ENCODE measurements at regions not wholly inside any gene's neighbourhood (a gene's known extent, or its start where the extent isn't known, plus 50 kb on each side); places are given as distances from the start of the nearest gene placed in this dataset.

- no peak for DNase-seq
- no peak overlapping the region for H2AFZ ChIP-seq (ENCODE audit: low read length)
- H3K4me1 ChIP-seq (ENCODE audit: low read length) = no peaks in the 10 kb centered on the region
- H3K79me2 ChIP-seq (ENCODE audit: low read length) = no peaks in the 10 kb centered on the region
- no peak overlapping the region for H3K9ac ChIP-seq (ENCODE audit: low read length)
- no peaks in the 10 kb centered on the region for H3K36me3 ChIP-seq (ENCODE audit: insufficient read depth, low read length)
- H3K9me3 ChIP-seq (ENCODE audit: low read length) = no peaks in the 10 kb centered on the region
- H3K4me3 ChIP-seq (ENCODE audit: low read length) = no peak overlapping the region
- no peak overlapping the region for H3K27ac ChIP-seq (ENCODE audit: low read length)
- H3K9me2 ChIP-seq (replicated peaks; ENCODE audit: insufficient read depth, low read length) = no peaks in the 10 kb centered on the region
- H3K4me2 ChIP-seq (ENCODE audit: low read depth, low read length, poor library complexity, severe bottlenecking) = no peak overlapping the region
- no peaks in the 10 kb centered on the region for H3K27me3 ChIP-seq (ENCODE audit: low read length)
- no peaks in the 10 kb centered on the region for H4K20me1 ChIP-seq (ENCODE audit: insufficient read depth, low read depth, low read length)
Observed at GRCh38 chr14:99326041-99326710, 54.2 kb upstream of the BCL11B start.

GRCh38 chr14:99325591-99325990 lies 53.6 kb upstream of the BCL11B start:
- H3K9me2 ChIP-seq (replicated peaks; ENCODE audit: insufficient read depth, low read length) = no peaks in the 10 kb centered on the region
- no peaks in the 10 kb centered on the region for H3K9me3 ChIP-seq (ENCODE audit: low read length)
- no peak for DNase-seq
- H3K27me3 ChIP-seq (ENCODE audit: low read length) = no peaks in the 10 kb centered on the region
- H3K79me2 ChIP-seq (ENCODE audit: low read length) = no peaks in the 10 kb centered on the region
- H3K36me3 ChIP-seq (ENCODE audit: insufficient read depth, low read length) = no peaks in the 10 kb centered on the region
- no peak overlapping the region for H3K27ac ChIP-seq (ENCODE audit: low read length)
- H3K4me3 ChIP-seq (ENCODE audit: low read length) = no peak overlapping the region
- no peaks in the 10 kb centered on the region for H3K4me1 ChIP-seq (ENCODE audit: low read length)
- no peak overlapping the region for H3K9ac ChIP-seq (ENCODE audit: low read length)
- no peak overlapping the region for H2AFZ ChIP-seq (ENCODE audit: low read length)
- H4K20me1 ChIP-seq (ENCODE audit: insufficient read depth, low read depth, low read length) = no peaks in the 10 kb centered on the region
- no peak overlapping the region for H3K4me2 ChIP-seq (ENCODE audit: low read depth, low read length, poor library complexity, severe bottlenecking)

- no peaks in the 10 kb centered on the region for H3K79me2 ChIP-seq (ENCODE audit: low read length)
Observed at GRCh38 chr14:99325016-99325415, 53.0 kb upstream of the BCL11B start.

GRCh38 chr14:99324291-99324690 lies 52.3 kb upstream of the BCL11B start:
- Histone ChIP-seq H2AFZ (ENCODE audit: low read length) (no peak overlapping the region), H3K9ac (ENCODE audit: low read length) (no peak overlapping the region), H4K20me1 (ENCODE audit: insufficient read depth, low read depth, low read length) (no peaks in the 10 kb centered on the region), H3K4me1 (ENCODE audit: low read length) (no peaks in the 10 kb centered on the region), H3K27ac (ENCODE audit: low read length) (no peak overlapping the region), H3K79me2 (ENCODE audit: low read length) (no peaks in the 10 kb centered on the region), H3K27me3 (ENCODE audit: low read length) (no peaks in the 10 kb centered on the region), H3K4me3 (ENCODE audit: low read length) (no peak overlapping the region), H3K36me3 (ENCODE audit: insufficient read depth, low read length) (no peaks in the 10 kb centered on the region), H3K4me2 (ENCODE audit: low read depth, low read length, poor library complexity, severe bottlenecking) (no peak overlapping the region), H3K9me2 (replicated peaks; ENCODE audit: insufficient read depth, low read length) (no peaks in the 10 kb centered on the region), H3K9me3 (ENCODE audit: low read length) (no peaks in the 10 kb centered on the region)
- DNase-seq = no peak

More at GRCh38 chr14:99325016-99325415, 53.0 kb upstream of the BCL11B start:
- no peak overlapping the region for H3K4me2 ChIP-seq (ENCODE audit: low read depth, low read length, poor library complexity, severe bottlenecking)
- H3K36me3 ChIP-seq (ENCODE audit: insufficient read depth, low read length) = no peaks in the 10 kb centered on the region
- H3K27ac ChIP-seq (ENCODE audit: low read length) = no peak overlapping the region
- no peak overlapping the region for H2AFZ ChIP-seq (ENCODE audit: low read length)
- no peaks in the 10 kb centered on the region for H3K27me3 ChIP-seq (ENCODE audit: low read length)
- no peaks in the 10 kb centered on the region for H3K4me1 ChIP-seq (ENCODE audit: low read length)
- H3K9me2 ChIP-seq (replicated peaks; ENCODE audit: insufficient read depth, low read length) = no peaks in the 10 kb centered on the region
- H3K9ac ChIP-seq (ENCODE audit: low read length) = no peak overlapping the region
- H4K20me1 ChIP-seq (ENCODE audit: insufficient read depth, low read depth, low read length) = no peaks in the 10 kb centered on the region
- no peaks in the 10 kb centered on the region for H3K9me3 ChIP-seq (ENCODE audit: low read length)
- H3K4me3 ChIP-seq (ENCODE audit: low read length) = no peak overlapping the region
- DNase-seq = no peak

- Histone ChIP-seq H3K4me2 (ENCODE audit: low read depth, low read length, poor library complexity, severe bottlenecking) (no peak overlapping the region), H3K9ac (ENCODE audit: low read length) (no peak overlapping the region), H3K27me3 (ENCODE audit: low read length) (no peaks in the 10 kb centered on the region), H3K79me2 (ENCODE audit: low read length) (no peaks in the 10 kb centered on the region), H3K4me1 (ENCODE audit: low read length) (no peaks in the 10 kb centered on the region), H3K27ac (ENCODE audit: low read length) (no peak overlapping the region), H2AFZ (ENCODE audit: low read length) (no peak overlapping the region), H3K36me3 (ENCODE audit: insufficient read depth, low read length) (no peaks in the 10 kb centered on the region), H4K20me1 (ENCODE audit: insufficient read depth, low read depth, low read length) (no peaks in the 10 kb centered on the region), H3K9me3 (ENCODE audit: low read length) (no peaks in the 10 kb centered on the region), H3K9me2 (replicated peaks; ENCODE audit: insufficient read depth, low read length) (no peaks in the 10 kb centered on the region), H3K4me3 (ENCODE audit: low read length) (no peak overlapping the region)
- no peak for DNase-seq
Observed at GRCh38 chr14:99323603-99324185, 51.7 kb upstream of the BCL11B start.

- Histone ChIP-seq H4K20me1 (ENCODE audit: insufficient read depth, low read depth, low read length) (no peaks in the 10 kb centered on the region), H2AFZ (ENCODE audit: low read length) (no peak overlapping the region), H3K9me2 (replicated peaks; ENCODE audit: insufficient read depth, low read length) (no peaks in the 10 kb centered on the region), H3K27ac (ENCODE audit: low read length) (no peak overlapping the region), H3K36me3 (ENCODE audit: insufficient read depth, low read length) (no peaks in the 10 kb centered on the region), H3K9ac (ENCODE audit: low read length) (no peak overlapping the region), H3K79me2 (ENCODE audit: low read length) (no peaks in the 10 kb centered on the region), H3K4me2 (ENCODE audit: low read depth, low read length, poor library complexity, severe bottlenecking) (no peak overlapping the region), H3K27me3 (ENCODE audit: low read length) (no peaks in the 10 kb centered on the region), H3K4me1 (ENCODE audit: low read length) (no peaks in the 10 kb centered on the region), H3K9me3 (ENCODE audit: low read length) (no peaks in the 10 kb centered on the region), H3K4me3 (ENCODE audit: low read length) (no peak overlapping the region)
- DNase-seq = no peak
Observed at GRCh38 chr14:99322731-99323599, 51.0 kb upstream of the BCL11B start.

GRCh38 chr14:99321955-99322730 lies 50.1 kb upstream of the BCL11B start:
- Histone ChIP-seq H3K36me3 (ENCODE audit: insufficient read depth, low read length) (no peaks in the 10 kb centered on the region), H3K27ac (ENCODE audit: low read length) (no peak overlapping the region), H3K79me2 (ENCODE audit: low read length) (no peaks in the 10 kb centered on the region), H3K4me2 (ENCODE audit: low read depth, low read length, poor library complexity, severe bottlenecking) (no peak overlapping the region), H2AFZ (ENCODE audit: low read length) (no peak overlapping the region), H3K9me3 (ENCODE audit: low read length) (no peaks in the 10 kb centered on the region), H3K9ac (ENCODE audit: low read length) (no peak overlapping the region), H4K20me1 (ENCODE audit: insufficient read depth, low read depth, low read length) (no peaks in the 10 kb centered on the region), H3K4me3 (ENCODE audit: low read length) (no peak overlapping the region), H3K27me3 (ENCODE audit: low read length) (no peaks in the 10 kb centered on the region), H3K4me1 (ENCODE audit: low read length) (no peaks in the 10 kb centered on the region), H3K9me2 (replicated peaks; ENCODE audit: insufficient read depth, low read length) (no peaks in the 10 kb centered on the region)
- DNase-seq = no peak

Measured in Karpas-422 (cell line).